ENCODE measurements at regions not wholly inside any gene's neighbourhood (a gene's known extent, or its start where the extent isn't known, plus 50 kb on each side); places are given as distances from the start of the nearest gene placed in this dataset.

DNA sequence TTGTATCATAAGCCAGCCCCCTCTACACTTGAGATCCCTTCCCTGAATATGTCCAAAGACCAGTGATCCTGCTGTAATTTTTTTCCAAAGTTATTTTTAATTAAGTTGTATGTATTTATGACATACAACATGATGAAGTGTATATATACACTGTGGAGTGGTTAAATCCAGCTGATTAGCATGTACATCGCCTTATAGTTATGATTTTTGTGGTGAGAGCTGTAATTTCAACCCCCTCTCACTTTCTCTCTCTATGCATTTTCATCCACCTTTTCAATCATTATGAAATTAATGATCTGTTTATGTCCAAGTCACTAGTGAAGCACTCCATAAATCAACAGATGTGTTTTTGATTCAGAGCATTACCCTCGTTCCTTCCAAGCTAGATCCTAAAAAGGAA is 85.3 kb downstream of the KCTD12 start:
- TF ChIP-seq, protein P1, sequence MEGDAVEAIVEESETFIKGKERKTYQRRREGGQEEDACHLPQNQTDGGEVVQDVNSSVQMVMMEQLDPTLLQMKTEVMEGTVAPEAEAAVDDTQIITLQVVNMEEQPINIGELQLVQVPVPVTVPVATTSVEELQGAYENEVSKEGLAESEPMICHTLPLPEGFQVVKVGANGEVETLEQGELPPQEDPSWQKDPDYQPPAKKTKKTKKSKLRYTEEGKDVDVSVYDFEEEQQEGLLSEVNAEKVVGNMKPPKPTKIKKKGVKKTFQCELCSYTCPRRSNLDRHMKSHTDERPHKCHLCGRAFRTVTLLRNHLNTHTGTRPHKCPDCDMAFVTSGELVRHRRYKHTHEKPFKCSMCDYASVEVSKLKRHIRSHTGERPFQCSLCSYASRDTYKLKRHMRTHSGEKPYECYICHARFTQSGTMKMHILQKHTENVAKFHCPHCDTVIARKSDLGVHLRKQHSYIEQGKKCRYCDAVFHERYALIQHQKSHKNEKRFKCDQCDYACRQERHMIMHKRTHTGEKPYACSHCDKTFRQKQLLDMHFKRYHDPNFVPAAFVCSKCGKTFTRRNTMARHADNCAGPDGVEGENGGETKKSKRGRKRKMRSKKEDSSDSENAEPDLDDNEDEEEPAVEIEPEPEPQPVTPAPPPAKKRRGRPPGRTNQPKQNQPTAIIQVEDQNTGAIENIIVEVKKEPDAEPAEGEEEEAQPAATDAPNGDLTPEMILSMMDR (IDR thresholded peaks at IDR 0.05; ENCODE audit: insufficient read depth, low read depth, low read length): no peak
- TF ChIP-seq EZH2 (IDR thresholded peaks at IDR 0.05; ENCODE audit: insufficient read depth, low read length): no peak
